ENCODE measurements at regions not wholly inside any gene's neighbourhood (a gene's known extent, or its start where the extent isn't known, plus 50 kb on each side); places are given as distances from the start of the nearest gene placed in this dataset.
A peak's percentile ranks its signal among the peaks of the same experiment; 100 is the strongest.
"Not testable (repeated sequence)": the region's sequence is repeated elsewhere in the genome, so short reads cannot be mapped to it uniquely, and the experiment has no call there.

DNA sequence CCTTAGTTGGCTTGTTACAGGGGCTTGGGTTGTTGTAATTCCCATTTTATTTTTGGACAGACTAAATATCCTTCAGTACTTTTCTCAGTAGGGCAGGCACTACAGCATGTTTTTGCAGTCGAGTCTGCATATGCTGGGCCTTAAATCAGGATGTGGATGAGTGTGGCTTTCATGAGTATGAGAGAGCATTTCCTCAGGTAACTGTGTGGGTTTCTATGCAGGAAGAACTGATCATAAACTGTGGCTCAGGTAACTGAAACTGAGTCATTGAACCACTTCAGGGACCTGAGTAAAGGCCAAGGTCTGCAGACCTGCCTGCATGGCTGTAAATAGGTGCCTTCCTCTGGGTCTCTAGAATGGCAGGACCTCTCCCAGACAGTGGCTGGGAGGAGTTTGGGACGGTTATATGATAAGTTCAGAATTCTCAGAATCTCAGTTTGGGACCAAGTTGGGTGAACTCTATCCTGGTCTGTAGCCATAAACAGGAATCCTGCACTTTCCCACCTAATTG lies 112.1 kb downstream of the ZNF737 start:
- 53 to 82% (median 61%) methylated on average over 2 of the region's 2 CpGs for WGBS, 5 donors
- H3K27me3 ChIP-seq (replicated peaks in 1 of 7): no peaks in the 10 kb centered on the region
- no peak for TF ChIP-seq POLR2AphosphoS5 (IDR thresholded peaks at IDR 0.05)
- TF ChIP-seq POLR2A (IDR thresholded peaks at IDR 0.05): no peak
- TF ChIP-seq, protein P1, sequence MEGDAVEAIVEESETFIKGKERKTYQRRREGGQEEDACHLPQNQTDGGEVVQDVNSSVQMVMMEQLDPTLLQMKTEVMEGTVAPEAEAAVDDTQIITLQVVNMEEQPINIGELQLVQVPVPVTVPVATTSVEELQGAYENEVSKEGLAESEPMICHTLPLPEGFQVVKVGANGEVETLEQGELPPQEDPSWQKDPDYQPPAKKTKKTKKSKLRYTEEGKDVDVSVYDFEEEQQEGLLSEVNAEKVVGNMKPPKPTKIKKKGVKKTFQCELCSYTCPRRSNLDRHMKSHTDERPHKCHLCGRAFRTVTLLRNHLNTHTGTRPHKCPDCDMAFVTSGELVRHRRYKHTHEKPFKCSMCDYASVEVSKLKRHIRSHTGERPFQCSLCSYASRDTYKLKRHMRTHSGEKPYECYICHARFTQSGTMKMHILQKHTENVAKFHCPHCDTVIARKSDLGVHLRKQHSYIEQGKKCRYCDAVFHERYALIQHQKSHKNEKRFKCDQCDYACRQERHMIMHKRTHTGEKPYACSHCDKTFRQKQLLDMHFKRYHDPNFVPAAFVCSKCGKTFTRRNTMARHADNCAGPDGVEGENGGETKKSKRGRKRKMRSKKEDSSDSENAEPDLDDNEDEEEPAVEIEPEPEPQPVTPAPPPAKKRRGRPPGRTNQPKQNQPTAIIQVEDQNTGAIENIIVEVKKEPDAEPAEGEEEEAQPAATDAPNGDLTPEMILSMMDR (IDR thresholded peaks at IDR 0.05 in 8 of 11, conservative IDR thresholded peaks at IDR 0.05 in 3 of 11): no peak

DNA sequence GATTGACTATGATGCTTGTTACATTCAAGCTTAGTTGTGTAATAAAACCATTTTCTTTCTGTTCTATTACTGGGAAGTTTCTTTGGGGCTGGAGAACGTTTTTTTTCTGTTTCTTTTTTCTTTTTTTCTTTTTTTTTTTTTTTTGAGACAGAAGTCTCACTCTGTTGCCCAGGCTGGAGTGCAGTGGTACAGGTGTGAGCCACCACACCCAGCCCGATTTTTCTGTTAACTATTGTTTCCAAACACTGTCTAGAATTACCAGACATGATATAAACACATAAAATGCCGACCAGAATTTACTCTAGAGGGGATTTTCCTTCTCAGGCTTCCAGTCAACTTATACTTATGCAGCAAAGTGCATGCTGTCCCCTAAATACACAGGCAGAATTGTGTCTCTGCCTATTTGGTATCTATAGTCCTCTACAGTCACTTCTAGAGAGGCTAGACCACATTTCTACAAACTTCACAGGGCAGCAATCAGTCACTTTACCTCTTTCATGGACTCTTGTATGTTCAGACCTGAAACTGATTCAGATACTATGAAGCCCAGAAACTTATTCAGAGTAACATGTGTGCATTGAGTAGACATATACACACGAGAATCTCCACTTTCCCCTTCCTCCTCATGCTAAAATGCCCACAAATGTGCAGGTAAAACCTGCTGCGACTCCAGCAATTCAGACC lies 121.2 kb downstream of the ZNF737 start:
- Histone ChIP-seq H3K9me3 (peaks cover 0 to 9% (median 0%) of the 10 kb centered on the region in 8 donors), H3K4me1 (no peaks in the 10 kb centered on the region), H3K27ac (no peak overlapping the region), H3K36me3 (no peaks in the 10 kb centered on the region), H3K27me3 (replicated peaks in 1 of 7) (no peaks in the 10 kb centered on the region), H3K4me3 (no peak overlapping the region)
- TF ChIP-seq POLR2A (IDR thresholded peaks at IDR 0.05) (no peak), POLR2AphosphoS5 (IDR thresholded peaks at IDR 0.05) (no peak)
- TF ChIP-seq, protein P1 (IDR thresholded peaks at IDR 0.05 in 8 of 11, conservative IDR thresholded peaks at IDR 0.05 in 3 of 11): no peak
- no peak for DNase-seq
- 40 to 57% (median 53%) methylated on average over 5 of the region's 5 CpGs for WGBS, 5 donors
- intact Hi-C loops (cut with DNase I; ENCODE audit: low total_unique reads): no loop called here

More for the DNA sequence above, 112.1 kb downstream of the ZNF737 start:
- intact Hi-C loops (cut with DNase I; ENCODE audit: low total_unique reads): no loop called here
- no peaks in the 10 kb centered on the region for H3K36me3 ChIP-seq
- no peak overlapping the region for H3K27ac ChIP-seq
- H3K4me3 ChIP-seq: no peak overlapping the region
- peaks cover 0 to 13% (median 0%) of the 10 kb centered on the region in 8 donors for H3K9me3 ChIP-seq
- H3K4me1 ChIP-seq: no peaks in the 10 kb centered on the region
- DNase-seq: no peak

DNA sequence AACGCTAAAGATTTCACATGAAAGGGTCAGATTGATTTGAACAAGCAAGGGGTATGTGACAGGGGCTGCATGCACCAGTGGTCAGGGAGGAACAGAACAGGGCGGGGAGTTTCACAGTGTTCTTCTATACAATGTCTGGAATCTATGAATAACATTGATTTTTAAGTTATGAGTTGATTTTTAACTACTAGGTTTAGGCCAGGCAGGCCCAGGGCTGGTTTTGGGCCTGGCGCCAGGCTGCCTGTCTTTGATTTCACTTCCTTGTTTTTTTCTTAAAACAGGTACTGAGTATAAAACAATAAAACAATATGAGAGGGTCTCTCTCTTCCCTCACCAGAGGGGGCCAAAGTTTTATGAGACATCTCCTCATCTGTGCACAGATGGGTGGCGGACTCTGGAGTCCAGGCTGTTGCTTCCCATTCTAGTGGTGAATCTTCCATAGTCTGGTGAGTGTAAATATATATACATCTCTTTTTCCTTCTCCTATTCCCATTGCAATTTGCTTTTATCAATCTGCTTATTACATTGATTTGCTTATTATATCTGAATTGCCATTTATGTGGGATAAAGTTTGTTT lies 133.2 kb downstream of the ZNF737 start:
- peaks cover 0 to 21% (median 0%) of the 10 kb centered on the region in 8 donors for H3K9me3 ChIP-seq
- H3K27ac ChIP-seq: peak overlapping the region in 3 of 8 donors; percentile 10 to 45 (median 27)
- 71 to 85% (median 83%) methylated on average over 4 of the region's 4 CpGs for WGBS, 5 donors
- DNase-seq; H3K27me3 ChIP-seq (replicated peaks in 1 of 7); H3K4me1 ChIP-seq; H3K4me3 ChIP-seq; H3K36me3 ChIP-seq; intact Hi-C loops (cut with DNase I; ENCODE audit: low total_unique reads): not testable (repeated sequence)

DNA sequence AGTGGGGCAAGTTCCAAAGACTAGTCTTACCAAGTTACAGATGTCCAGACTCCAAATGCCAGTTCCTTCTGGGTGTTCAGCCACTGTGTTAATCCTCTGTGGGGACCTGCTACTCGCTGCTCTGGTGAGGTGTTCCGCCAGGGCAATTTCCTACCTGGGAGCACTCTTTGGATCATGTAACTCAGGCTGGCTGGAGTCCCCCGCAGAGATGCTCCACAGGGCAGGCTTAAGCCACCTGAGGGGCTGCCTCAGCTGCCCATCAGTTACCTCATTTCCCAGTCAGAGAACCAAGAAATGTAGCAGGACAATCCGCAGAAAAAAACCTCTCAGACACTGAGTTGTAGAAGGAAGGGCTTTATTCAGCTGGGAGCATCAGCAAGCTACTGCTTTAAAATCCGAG lies 133.8 kb downstream of the ZNF737 start:
- Histone ChIP-seq H3K4me1 (no peaks in the 10 kb centered on the region), H3K27ac (peak overlapping the region in 3 of 8 donors; percentile 10 to 45 (median 27)), H3K36me3 (no peaks in the 10 kb centered on the region), H3K4me3 (no peak overlapping the region), H3K27me3 (replicated peaks in 1 of 7) (no peaks in the 10 kb centered on the region), H3K9me3 (peaks cover 0 to 21% (median 0%) of the 10 kb centered on the region in 8 donors)
- TF ChIP-seq POLR2AphosphoS5 (IDR thresholded peaks at IDR 0.05) (no peak), POLR2A (IDR thresholded peaks at IDR 0.05) (no peak)
- TF ChIP-seq, protein P1 (IDR thresholded peaks at IDR 0.05 in 8 of 11, conservative IDR thresholded peaks at IDR 0.05 in 3 of 11): no peak
- intact Hi-C loops (cut with DNase I; ENCODE audit: low total_unique reads): no loop called here
- DNase-seq: no peak
- 87 to 93% (median 90%) methylated on average over 3 to 5 of the region's 5 CpGs for WGBS, 5 donors
